WTC11 (cell line): ENCODE measurements at regions not wholly inside any gene's neighbourhood (a gene's known extent, or its start where the extent isn't known, plus 50 kb on each side); places are given as distances from the start of the nearest gene placed in this dataset.

Experiments used
- ATAC-seq: fragments of 200-7000 bp; cut with Tn5 transposase; 2 replicates; pipeline ENCODE4 v1.10.0; 2021; ENCODE audit warnings: mild to moderate bottlenecking, moderate library complexity
- CTCF ChIA-PET: fragments of 300-600 bp; sonication (Branson Sonifier 250); formaldehyde crosslinking; loops from one replicate; lab custom pipeline; 2021; ENCODE audit warnings: antibody characterized with exemption; lab: Charles Lee
- POLR2A ChIA-PET: fragments of 350-600 bp; sonication (Branson Sonifier 250); formaldehyde crosslinking; loops from one replicate; lab custom pipeline; 2021; ENCODE audit warnings: antibody characterized with exemption; lab: Charles Lee
- DNase-seq: peaks from one replicate; pipeline ENCODE4 v3.0.0; 2021; ENCODE audit warnings: low spot score
- H3K27ac Mint-ChIP-seq: 2 replicates; pipeline ENCODE4 v1.8.0; 2021; ENCODE audit warnings: mixed read lengths
- H3K27me3 Mint-ChIP-seq: 2 replicates; pipeline ENCODE4 v1.8.0; 2021; ENCODE audit warnings: low read depth, mild to moderate bottlenecking, moderate library complexity, mixed read lengths
- H3K36me3 Mint-ChIP-seq: 2 replicates; pipeline ENCODE4 v1.8.0; 2021; ENCODE audit warnings: mixed read lengths
- H3K4me1 Mint-ChIP-seq: 2 replicates; pipeline ENCODE4 v1.8.0; 2022; ENCODE audit warnings: mixed read lengths
- H3K4me3 Mint-ChIP-seq: 2 replicates; pipeline ENCODE4 v1.8.0; 2021; ENCODE audit warnings: mild to moderate bottlenecking, moderate library complexity, mixed read lengths
- H3K9me3 Mint-ChIP-seq: 2 replicates; pipeline ENCODE4 v1.8.0; 2021; ENCODE audit warnings: mixed read lengths
- AFF4 ChIP-seq: sonication (generic); formaldehyde crosslinking; IDR thresholded peaks from 2 replicates; pipeline ENCODE4 v1.8.1; 2023; ENCODE audit warnings: mild to moderate bottlenecking, missing genetic modification reagents, borderline replicate concordance
- AR ChIP-seq: fragments of 250-450 bp; sonication (Bioruptor Pico); IDR thresholded peaks from 2 replicates; pipeline ENCODE4 v1.9.0; 2021; ENCODE audit warnings: mild to moderate bottlenecking
- CTCF ChIP-seq: fragments of 200-600 bp; IDR thresholded peaks from 2 replicates; pipeline ENCODE4 v1.8.0; 2022; ENCODE audit warnings: antibody characterized with exemption
- E2F4 ChIP-seq: sonication (generic); formaldehyde crosslinking; IDR thresholded peaks from 2 replicates; pipeline ENCODE4 v1.8.1; 2022; ENCODE audit warnings: low read depth, mild to moderate bottlenecking, moderate library complexity, missing genetic modification reagents, borderline replicate concordance
- EMX1 ChIP-seq: fragments of 250-450 bp; sonication (Bioruptor Pico); IDR thresholded peaks from 2 replicates; pipeline ENCODE4 v1.8.0; 2021; ENCODE audit warnings: mild to moderate bottlenecking
- ESRRA ChIP-seq: sonication (generic); formaldehyde crosslinking; IDR thresholded peaks from 2 replicates; pipeline ENCODE4 v1.8.1; 2022; ENCODE audit warnings: mild to moderate bottlenecking, missing genetic modification reagents, borderline replicate concordance
- FOXJ3 ChIP-seq: sonication (generic); formaldehyde crosslinking; IDR thresholded peaks from 2 replicates; pipeline ENCODE4 v1.9.0; 2021; ENCODE audit warnings: missing genetic modification reagents, mild to moderate bottlenecking, borderline replicate concordance
- GABPB1 ChIP-seq: sonication (generic); formaldehyde crosslinking; IDR thresholded peaks from 2 replicates; pipeline ENCODE4 v1.8.1; 2023; ENCODE audit warnings: mild to moderate bottlenecking, missing genetic modification reagents
- IRF1 ChIP-seq: sonication (generic); formaldehyde crosslinking; IDR thresholded peaks from 2 replicates; pipeline ENCODE4 v1.8.0; 2023; ENCODE audit warnings: missing genetic modification reagents
- JUN ChIP-seq: sonication (generic); formaldehyde crosslinking; IDR thresholded peaks from 2 replicates; pipeline ENCODE4 v1.8.0; 2023; ENCODE audit warnings: mild to moderate bottlenecking, missing genetic modification reagents
- MYBL2 ChIP-seq: sonication (generic); formaldehyde crosslinking; IDR thresholded peaks from 2 replicates; pipeline ENCODE4 v1.8.1; 2023; ENCODE audit warnings: mild to moderate bottlenecking, moderate library complexity, missing genetic modification reagents
- NFE2L1 ChIP-seq: sonication (generic); formaldehyde crosslinking; IDR thresholded peaks from 2 replicates; pipeline ENCODE4 v1.8.1; 2023; ENCODE audit warnings: missing genetic modification reagents
- PRDM15 ChIP-seq: sonication (generic); formaldehyde crosslinking; IDR thresholded peaks from 2 replicates; pipeline ENCODE4 v1.8.0; 2022; ENCODE audit warnings: missing genetic modification reagents
- TEAD1 ChIP-seq: sonication (generic); formaldehyde crosslinking; IDR thresholded peaks from 2 replicates; pipeline ENCODE4 v1.8.0; 2022; ENCODE audit warnings: mild to moderate bottlenecking, missing genetic modification reagents
- TEAD4 ChIP-seq: sonication (generic); formaldehyde crosslinking; IDR thresholded peaks from 2 replicates; pipeline ENCODE4 v1.8.0; 2022; ENCODE audit warnings: mild to moderate bottlenecking, missing genetic modification reagents
- USF2 ChIP-seq: sonication (generic); formaldehyde crosslinking; IDR thresholded peaks from 2 replicates; pipeline ENCODE4 v1.8.1; 2023; ENCODE audit warnings: mild to moderate bottlenecking, missing genetic modification reagents, moderate library complexity
- ZNF317 ChIP-seq: sonication (generic); formaldehyde crosslinking; IDR thresholded peaks from 2 replicates; pipeline ENCODE4 v1.8.1; 2023; ENCODE audit warnings: low read depth, mild to moderate bottlenecking, moderate library complexity, missing genetic modification reagents, borderline replicate concordance
- ZNF396 ChIP-seq: fragments of 250-450 bp; sonication (Bioruptor Pico); IDR thresholded peaks from 2 replicates; pipeline ENCODE4 v1.8.0; 2021; ENCODE audit warnings: mild to moderate bottlenecking, moderate library complexity, borderline replicate concordance
- ZNF512 ChIP-seq: sonication (generic); formaldehyde crosslinking; IDR thresholded peaks from 2 replicates; pipeline ENCODE4 v1.8.1; 2022; ENCODE audit warnings: missing genetic modification reagents, borderline replicate concordance

- H3K9me3 Mint-ChIP-seq, result peaks cover 9% of the 10 kb centered on the region
- H3K4me1 Mint-ChIP-seq, result no peaks in the 10 kb centered on the region
- H3K27me3 Mint-ChIP-seq, result peaks cover 7% of the 10 kb centered on the region
- no peak for ATAC-seq
- H3K4me3 Mint-ChIP-seq, result no peak overlapping the region
- POLR2A ChIA-PET, result no interaction called here
- no peak for DNase-seq
- H3K27ac Mint-ChIP-seq, result no peak overlapping the region
- no peak for TF ChIP-seq TEAD1 (CRISPR knock-in tag)
- TF ChIP-seq ZNF396 (CRISPR knock-in tag), result no peak
- TF ChIP-seq FOXJ3, result no peak
- TF ChIP-seq E2F4 (CRISPR knock-in tag), result no peak
- TF ChIP-seq AFF4 (CRISPR knock-in tag), result no peak
- TF ChIP-seq EMX1 (CRISPR knock-in tag), result no peak
- TF ChIP-seq NFE2L1 (CRISPR knock-in tag), result no peak
- no peak for TF ChIP-seq AR (CRISPR knock-in tag)
- TF ChIP-seq ESRRA (CRISPR knock-in tag), result no peak
- TF ChIP-seq MYBL2 (CRISPR knock-in tag), result no peak
- H3K36me3 Mint-ChIP-seq, result no peaks in the 10 kb centered on the region
- CTCF ChIA-PET, result no interaction called here
Observed at GRCh38 chr12:107277855-107278254, 184.5 kb upstream of the CRY1 start.

- CTCF ChIA-PET, result no interaction called here
- TF ChIP-seq CTCF (no peak), PRDM15 (CRISPR knock-in tag) (no peak), ZNF317 (CRISPR knock-in tag) (no peak), EMX1 (CRISPR knock-in tag) (no peak), TEAD4 (CRISPR knock-in tag) (no peak), GABPB1 (CRISPR knock-in tag) (no peak), JUN (CRISPR knock-in tag) (no peak), IRF1 (CRISPR knock-in tag) (no peak), ZNF512 (no peak), USF2 (CRISPR knock-in tag) (no peak)
Observed at GRCh38 chr12:107282628-107283027, 189.3 kb upstream of the CRY1 start.

More at GRCh38 chr12:107282628-107283027, 189.3 kb upstream of the CRY1 start:
- Mint-ChIP-seq H3K36me3 (no peaks in the 10 kb centered on the region), H3K27ac (no peak overlapping the region), H3K9me3 (peaks cover 33% of the 10 kb centered on the region), H3K4me1 (peaks cover 6% of the 10 kb centered on the region; the same call in 1 of the 2 replicates), H3K27me3 (no peaks in the 10 kb centered on the region; the same call in 1 of the 2 replicates), H3K4me3 (no peak overlapping the region)
- ATAC-seq (no peak), DNase-seq (no peak)
- POLR2A ChIA-PET, result no interaction called here
